IPS-NIHi7 (cell line): ENCODE measurements at regions not wholly inside any gene's neighbourhood (a gene's known extent, or its start where the extent isn't known, plus 50 kb on each side); places are given as distances from the start of the nearest gene placed in this dataset.
A peak's percentile ranks its signal among the peaks of the same experiment; 100 is the strongest.
"Not testable (repeated sequence)": the region's sequence is repeated elsewhere in the genome, so short reads cannot be mapped to it uniquely, and the experiment has no call there.

ENCODE experiments used
- DNase-seq: peaks from one replicate; pipeline ENCODE4 v3.0.0; 2012; ENCODE audit warnings: mixed read lengths; ENCODE audit errors: extremely low spot score

- DNase-seq, result no peak
These were observed 300.3 kb upstream of the ID4 start for GRCh38 chr6:19536838-19537237.

GRCh38 chr6:19538096-19538495, 299.1 kb upstream of the ID4 start:
- peak; percentile 14 for DNase-seq

GRCh38 chr6:19547507-19547906, 289.7 kb upstream of the ID4 start:
- DNase-seq, result no peak

- DNase-seq, result no peak
These were observed 288.1 kb upstream of the ID4 start for GRCh38 chr6:19549109-19549508.

GRCh38 chr6:19550380-19550779, 286.8 kb upstream of the ID4 start:
- DNase-seq, result no peak

- no peak for DNase-seq
These were observed 285.6 kb upstream of the ID4 start for GRCh38 chr6:19551611-19552010.

- DNase-seq, result no peak
These were observed 285.1 kb upstream of the ID4 start for GRCh38 chr6:19552076-19552475.

- DNase-seq, result no peak
These were observed 284.6 kb upstream of the ID4 start for GRCh38 chr6:19552588-19552987.

GRCh38 chr6:19554356-19555225, 282.6 kb upstream of the ID4 start:
- DNase-seq, result no peak

- no peak for DNase-seq
These were observed 280.0 kb upstream of the ID4 start for GRCh38 chr6:19557191-19557590.

- DNase-seq, result no peak
These were observed 279.0 kb upstream of the ID4 start for GRCh38 chr6:19558201-19558600.

- DNase-seq, result no peak
These were observed 278.2 kb upstream of the ID4 start for GRCh38 chr6:19558934-19559333.

- DNase-seq, result no peak
These were observed 274.7 kb upstream of the ID4 start for GRCh38 chr6:19562468-19562867.

GRCh38 chr6:19569563-19569962, 267.6 kb upstream of the ID4 start:
- DNase-seq, result no peak

- DNase-seq, result no peak
These were observed 266.0 kb upstream of the ID4 start for GRCh38 chr6:19571176-19571575.

- DNase-seq, result no peak
These were observed 258.7 kb upstream of the ID4 start for GRCh38 chr6:19578481-19578880.

- not testable (repeated sequence) for DNase-seq
These were observed 253.0 kb upstream of the ID4 start for GRCh38 chr6:19584207-19584606.

GRCh38 chr6:19587238-19587942, 249.8 kb upstream of the ID4 start:
- no peak for DNase-seq

GRCh38 chr6:19590501-19591131, 246.6 kb upstream of the ID4 start:
- DNase-seq, result no peak

GRCh38 chr6:19597809-19598320, 239.3 kb upstream of the ID4 start:
- no peak for DNase-seq

GRCh38 chr6:19599796-19600464, 237.2 kb upstream of the ID4 start:
- no peak for DNase-seq

- no peak for DNase-seq
These were observed 234.6 kb upstream of the ID4 start for GRCh38 chr6:19602434-19603013.
